ENCODE measurements at regions not wholly inside any gene's neighbourhood (a gene's known extent, or its start where the extent isn't known, plus 50 kb on each side); places are given as distances from the start of the nearest gene placed in this dataset.
"Not testable (repeated sequence)": the region's sequence is repeated elsewhere in the genome, so short reads cannot be mapped to it uniquely, and the experiment has no call there.

- not testable (repeated sequence) for TF ChIP-seq CTCF (IDR thresholded peaks at IDR 0.05); EP300 (IDR thresholded peaks at IDR 0.05; ENCODE audit: low read depth); POLR2A (IDR thresholded peaks at IDR 0.05)
Measured at GRCh38 chr14:106522118-106522517, 995.7 kb downstream of the TMEM121 start.
